Trophoblast cell (in vitro differentiated cells and primary cell): ENCODE measurements at regions not wholly inside any gene's neighbourhood (a gene's known extent, or its start where the extent isn't known, plus 50 kb on each side); places are given as distances from the start of the nearest gene placed in this dataset.

Experiments used
- DNase-seq, 2 donors: peaks; one replicate each; pipeline ENCODE4 v3.0.0-alpha.2; 2016
- H2AFZ ChIP-seq: 2 replicates; pipeline ENCODE4 v1.6.1; 2013; ENCODE audit warnings: low read length, moderate library complexity, mild to moderate bottlenecking; ENCODE audit not compliant: insufficient read depth, poor library complexity
- H2AK5ac ChIP-seq: 2 replicates; pipeline ENCODE4 v1.6.1; 2013; ENCODE audit warnings: mild to moderate bottlenecking, low read length
- H2BK120ac ChIP-seq: 2 replicates; pipeline ENCODE4 v1.6.1; 2013; ENCODE audit warnings: low read length, mild to moderate bottlenecking, moderate library complexity; ENCODE audit not compliant: insufficient read depth, poor library complexity
- H2BK12ac ChIP-seq: 2 replicates; pipeline ENCODE4 v1.6.1; 2013; ENCODE audit warnings: mild to moderate bottlenecking, low read length, moderate library complexity
- H2BK5ac ChIP-seq: 2 replicates; pipeline ENCODE4 v1.6.1; 2013; ENCODE audit warnings: low read length, low read depth, moderate library complexity, mild to moderate bottlenecking; ENCODE audit not compliant: poor library complexity
- H3K14ac ChIP-seq: 2 replicates; pipeline ENCODE4 v1.6.1; 2013; ENCODE audit warnings: mild to moderate bottlenecking, low read length
- H3K18ac ChIP-seq: 2 replicates; pipeline ENCODE4 v1.6.1; 2013; ENCODE audit warnings: mild to moderate bottlenecking, low read length
- H3K23ac ChIP-seq: 2 replicates; pipeline ENCODE4 v1.6.1; 2013; ENCODE audit warnings: low read length
- H3K27ac ChIP-seq: 2 replicates; pipeline ENCODE4 v1.5.1; 2013; ENCODE audit warnings: low read depth, mild to moderate bottlenecking, inconsistent platforms, low read length, moderate library complexity
- H3K27me3 ChIP-seq: 2 replicates; pipeline ENCODE4 v1.6.1; 2013; ENCODE audit warnings: inconsistent platforms, mild to moderate bottlenecking, low read length, moderate library complexity; ENCODE audit not compliant: insufficient read depth
- H3K36me3 ChIP-seq, 2 experiments: 1 replicate in 1 of 2; 2 replicates in 1 of 2; pipeline ENCODE4 v1.6.1; 2013; ENCODE audit warnings: low read length in 2 of 2, mild to moderate bottlenecking in 2 of 2, moderate library complexity in 1 of 2; ENCODE audit not compliant: insufficient read depth in 2 of 2, control insufficient read depth in 1 of 2
- H3K4ac ChIP-seq: 2 replicates; pipeline ENCODE4 v1.6.1; 2013; ENCODE audit warnings: low read depth, mild to moderate bottlenecking, low read length, moderate library complexity
- H3K4me1 ChIP-seq, 2 experiments: 1 replicate in 1 of 2; 2 replicates in 1 of 2; pipeline ENCODE4 v1.6.1; 2013; ENCODE audit warnings: low read length in 2 of 2, mild to moderate bottlenecking in 2 of 2, moderate library complexity in 1 of 2; ENCODE audit not compliant: insufficient read depth in 2 of 2, control insufficient read depth in 1 of 2
- H3K4me2 ChIP-seq: 2 replicates; pipeline ENCODE4 v1.6.1; 2013; ENCODE audit warnings: inconsistent platforms, mild to moderate bottlenecking, low read length, moderate library complexity
- H3K4me3 ChIP-seq: 2 replicates; pipeline ENCODE4 v1.5.1; 2013; ENCODE audit warnings: mild to moderate bottlenecking, low read depth, low read length, inconsistent platforms
- H3K79me1 ChIP-seq: one replicate; pipeline ENCODE4 v1.6.1; 2013; ENCODE audit warnings: low read length
- H3K79me2 ChIP-seq: 2 replicates; pipeline ENCODE4 v1.6.1; 2013; ENCODE audit warnings: low read length, mild to moderate bottlenecking; ENCODE audit not compliant: control insufficient read depth, insufficient read depth, poor library complexity
- H3K9ac ChIP-seq: 2 replicates; pipeline ENCODE4 v1.6.1; 2013; ENCODE audit warnings: mild to moderate bottlenecking, low read length
- H3K9me3 ChIP-seq: 2 replicates; pipeline ENCODE4 v1.6.1; 2013; ENCODE audit warnings: low read depth, mild to moderate bottlenecking, control low read depth, inconsistent platforms, low read length; ENCODE audit not compliant: insufficient read depth
- H4K12ac ChIP-seq: 2 replicates; pipeline ENCODE4 v1.6.1; 2013; ENCODE audit warnings: low read depth, mild to moderate bottlenecking, low read length, moderate library complexity
- H4K8ac ChIP-seq: 2 replicates; pipeline ENCODE4 v1.6.1; 2013; ENCODE audit warnings: low read depth, mild to moderate bottlenecking, low read length, moderate library complexity
- H4K91ac ChIP-seq: one replicate; pipeline ENCODE4 v1.6.1; 2013; ENCODE audit warnings: low read depth, mild to moderate bottlenecking, low read length, moderate library complexity
- WGBS: extraction: QIAGEN DNeasy Blood & Tissue Kit; methylation state at CpG from one replicate; pipeline ENCODE4 v1.1.7; 2013; ENCODE audit warnings: missing lambda C conversion rate; ENCODE audit not compliant: insufficient read length, insufficient coverage; ENCODE audit errors: extremely low coverage; 5-methylcytosine and 5-hydroxymethylcytosine counted together

- no peak overlapping the region for H4K12ac ChIP-seq
- no peak overlapping the region for H3K4ac ChIP-seq
- no peaks in the 10 kb centered on the region for H3K27me3 ChIP-seq
- H4K91ac ChIP-seq = no peak overlapping the region
- no peak overlapping the region for H3K4me2 ChIP-seq
- H3K27ac ChIP-seq = no peak overlapping the region
- no peaks in the 10 kb centered on the region for H3K4me1 ChIP-seq
- H3K23ac ChIP-seq = no peak overlapping the region
- H2BK12ac ChIP-seq = no peak overlapping the region
- no CpG with 5 or more reads among the region's 1 CpG for WGBS
- H3K9me3 ChIP-seq = no peaks in the 10 kb centered on the region
- no peak overlapping the region for H3K4me3 ChIP-seq
- no peaks in the 10 kb centered on the region for H3K79me2 ChIP-seq
- no peak overlapping the region for H2BK5ac ChIP-seq
- no peak for DNase-seq
- H4K8ac ChIP-seq = no peak overlapping the region
- no peak overlapping the region for H3K9ac ChIP-seq
- no peaks in the 10 kb centered on the region for H3K36me3 ChIP-seq
- no peak overlapping the region for H3K18ac ChIP-seq
- H3K14ac ChIP-seq = no peak overlapping the region
- no peak overlapping the region for H2AK5ac ChIP-seq
- no peak overlapping the region for H2AFZ ChIP-seq
- H2BK120ac ChIP-seq = no peak overlapping the region
- no peaks in the 10 kb centered on the region for H3K79me1 ChIP-seq
Observed at GRCh38 chrX:45735571-45735970, 534.9 kb upstream of the DIPK2B start.

- Histone ChIP-seq H2AK5ac (no peak overlapping the region), H3K27ac (no peak overlapping the region), H3K4me3 (no peak overlapping the region), H3K9ac (no peak overlapping the region), H2AFZ (no peak overlapping the region), H3K79me1 (no peaks in the 10 kb centered on the region), H4K91ac (no peak overlapping the region), H2BK120ac (no peak overlapping the region), H4K12ac (no peak overlapping the region), H3K36me3 (no peaks in the 10 kb centered on the region), H3K27me3 (no peaks in the 10 kb centered on the region), H3K23ac (no peak overlapping the region), H4K8ac (no peak overlapping the region), H3K4me1 (no peaks in the 10 kb centered on the region), H3K4ac (no peak overlapping the region), H3K9me3 (no peaks in the 10 kb centered on the region), H3K79me2 (no peaks in the 10 kb centered on the region), H2BK12ac (no peak overlapping the region), H3K18ac (no peak overlapping the region), H3K4me2 (no peak overlapping the region), H2BK5ac (no peak overlapping the region), H3K14ac (no peak overlapping the region)
- DNase-seq = no peak
- no CpG with 5 or more reads among the region's 10 CpGs for WGBS
Observed at GRCh38 chrX:45731448-45731847, 530.8 kb upstream of the DIPK2B start.

GRCh38 chrX:45727761-45728160 lies 527.1 kb upstream of the DIPK2B start:
- H4K8ac ChIP-seq = no peak overlapping the region
- no peak overlapping the region for H4K91ac ChIP-seq
- no peak overlapping the region for H2BK120ac ChIP-seq
- H3K27me3 ChIP-seq = no peaks in the 10 kb centered on the region
- WGBS = no CpG with 5 or more reads among the region's 1 CpG
- H2AFZ ChIP-seq = no peak overlapping the region
- no peaks in the 10 kb centered on the region for H3K79me1 ChIP-seq
- DNase-seq = no peak
- no peak overlapping the region for H2BK12ac ChIP-seq
- no peaks in the 10 kb centered on the region for H3K36me3 ChIP-seq
- no peaks in the 10 kb centered on the region for H3K9me3 ChIP-seq
- H3K4ac ChIP-seq = no peak overlapping the region
- H3K4me1 ChIP-seq = no peaks in the 10 kb centered on the region
- no peak overlapping the region for H3K23ac ChIP-seq
- H2BK5ac ChIP-seq = no peak overlapping the region
- H4K12ac ChIP-seq = no peak overlapping the region
- no peak overlapping the region for H3K14ac ChIP-seq
- H3K18ac ChIP-seq = no peak overlapping the region
- no peak overlapping the region for H3K9ac ChIP-seq
- H3K4me2 ChIP-seq = no peak overlapping the region
- H3K79me2 ChIP-seq = no peaks in the 10 kb centered on the region
- no peak overlapping the region for H2AK5ac ChIP-seq
- no peak overlapping the region for H3K4me3 ChIP-seq
- H3K27ac ChIP-seq = no peak overlapping the region

- H3K4ac ChIP-seq = no peak overlapping the region
- H2AK5ac ChIP-seq = no peak overlapping the region
- H4K91ac ChIP-seq = no peak overlapping the region
- no peaks in the 10 kb centered on the region for H3K79me1 ChIP-seq
- H2BK12ac ChIP-seq = no peak overlapping the region
- no peaks in the 10 kb centered on the region for H3K36me3 ChIP-seq
- no peaks in the 10 kb centered on the region for H3K4me1 ChIP-seq
- no peak overlapping the region for H4K8ac ChIP-seq
- H3K79me2 ChIP-seq = no peaks in the 10 kb centered on the region
- no peak overlapping the region for H2BK120ac ChIP-seq
- no peak overlapping the region for H3K14ac ChIP-seq
- H3K23ac ChIP-seq = no peak overlapping the region
- H3K18ac ChIP-seq = no peak overlapping the region
- no peak overlapping the region for H3K4me2 ChIP-seq
- no CpG with 5 or more reads among the region's 3 CpGs for WGBS
- no peak overlapping the region for H4K12ac ChIP-seq
- no peak overlapping the region for H2AFZ ChIP-seq
- no peak overlapping the region for H3K27ac ChIP-seq
- H3K9ac ChIP-seq = no peak overlapping the region
- no peaks in the 10 kb centered on the region for H3K9me3 ChIP-seq
- H2BK5ac ChIP-seq = no peak overlapping the region
- no peaks in the 10 kb centered on the region for H3K27me3 ChIP-seq
- no peak for DNase-seq
- no peak overlapping the region for H3K4me3 ChIP-seq
Observed at GRCh38 chrX:45722471-45722870, 521.8 kb upstream of the DIPK2B start.
